K562 (cell line): ENCODE measurements at regions not wholly inside any gene's neighbourhood (a gene's known extent, or its start where the extent isn't known, plus 50 kb on each side); places are given as distances from the start of the nearest gene placed in this dataset.

Experiments used
- ATAC-seq: fragments of 200-7000 bp; cut with Tn5 transposase; 3 replicates; pipeline ENCODE4 v1.9.1; 2020; ENCODE audit warnings: moderate library complexity
- BruUV-seq: library from RNA; stranded (reverse); fragments of 400-500 nt; replicated peaks from 2 replicates; lab custom pipeline; 2021; lab: Mats Ljungman, UMichigan
- CTCF ChIA-PET: fragments of 300-600 bp; formaldehyde crosslinking; extraction: SDS; loops from one replicate; lab custom pipeline; 2021; ENCODE audit warnings: low intra/inter-chr PET ratio; lab: Yijun Ruan, JAX
- POLR2A ChIA-PET: fragments of 300-600, 350-650 bp; sonication (Branson Sonifier 250); formaldehyde crosslinking; extraction: SDS; loops from one replicate; lab custom pipeline; 2021; ENCODE audit warnings: antibody characterized with exemption, inconsistent platforms; lab: Yijun Ruan, JAX
- DNase-seq, 4 experiments: peaks; one replicate each; pipeline versions ENCODE4 v3.0.0 to v3.0.0-alpha.2; 2011 to 2018; ENCODE audit warnings: low spot score in 3 of 4, mixed read lengths in 3 of 4; ENCODE audit errors: extremely low read depth in 1 of 4
- FAIRE-seq: peaks from 2 replicates; lab custom pipeline; 2011; peaks lifted over from hg19 to GRCh38; lab: Jason Lieb, UNC
- H2AFZ ChIP-seq: 2 replicates; pipeline ENCODE4 v1.6.0; 2011; ENCODE audit warnings: low read depth, low read length, control low read depth, inconsistent platforms
- H3K27ac ChIP-seq: fragments of 200-600 bp; 3 replicates; pipeline ENCODE4 v1.8.0; 2011; ENCODE audit warnings: low read depth, mild to moderate bottlenecking, control low read depth, inconsistent platforms, low read length, moderate library complexity, mixed read lengths; ENCODE audit errors: extremely low read depth
- H3K27me3 ChIP-seq, 2 experiments: fragments of 300-600 bp in 1 of 2; 2 replicates in 1 of 2; 3 replicates in 1 of 2; pipeline versions ENCODE4 v1.6.0 to v1.8.0; 2011; ENCODE audit warnings: inconsistent platforms in 2 of 2, low read length in 2 of 2, mild to moderate bottlenecking in 1 of 2, mixed read lengths in 1 of 2, moderate library complexity in 1 of 2; ENCODE audit not compliant: control insufficient read depth in 2 of 2, insufficient read depth in 2 of 2
- H3K36me3 ChIP-seq: fragments of 300-600 bp; 3 replicates; pipeline ENCODE4 v1.8.0; 2011; ENCODE audit warnings: mild to moderate bottlenecking, low read length, inconsistent platforms; ENCODE audit not compliant: control insufficient read depth, insufficient read depth
- H3K4me1 ChIP-seq, 2 experiments: fragments of 200-600 bp in 1 of 2; replicated peaks in 1 of 2; 2 replicates in 1 of 2; 3 replicates in 1 of 2; pipeline versions ENCODE4 v1.5.1 to v1.8.0; 2011; ENCODE audit warnings: inconsistent platforms in 2 of 2, low read length in 2 of 2, mild to moderate bottlenecking in 1 of 2, mixed read lengths in 1 of 2, moderate library complexity in 1 of 2; ENCODE audit not compliant: control insufficient read depth in 2 of 2, insufficient read depth in 2 of 2
- H3K4me2 ChIP-seq: 2 replicates; pipeline ENCODE4 v1.6.1; 2011; ENCODE audit warnings: low read length, control low read depth, inconsistent platforms, mixed read lengths; ENCODE audit not compliant: insufficient read depth
- H3K4me3 ChIP-seq: fragments of 200-600 bp; sonication (generic), shearing (Covaris generic); 2 replicates; pipeline ENCODE4 v1.5.1; 2016; ENCODE audit warnings: control low read depth, inconsistent platforms
- H3K79me2 ChIP-seq: fragments of 200-600 bp; 3 replicates; pipeline ENCODE4 v1.8.0; 2011; ENCODE audit warnings: low read length, inconsistent platforms; ENCODE audit not compliant: control insufficient read depth, insufficient read depth
- H3K9ac ChIP-seq, 2 experiments: 2 replicates each; pipeline versions ENCODE4 v1.6.0 to v1.6.1; 2011; ENCODE audit warnings: low read depth in 2 of 2, low read length in 2 of 2, control low read depth in 1 of 2, inconsistent platforms in 1 of 2, mild to moderate bottlenecking in 1 of 2, mixed read lengths in 1 of 2; ENCODE audit not compliant: insufficient read depth in 1 of 2
- H3K9me1 ChIP-seq: one replicate; pipeline ENCODE4 v1.6.0; 2011; ENCODE audit warnings: inconsistent platforms, mild to moderate bottlenecking, low read length, moderate library complexity; ENCODE audit not compliant: control insufficient read depth, insufficient read depth
- H3K9me3 ChIP-seq: replicated peaks from 2 replicates; pipeline ENCODE4 v1.5.1; 2011; ENCODE audit warnings: low read depth, low read length, inconsistent platforms; ENCODE audit not compliant: control insufficient read depth, insufficient read depth
- H4K20me1 ChIP-seq: replicated peaks from 2 replicates; pipeline ENCODE4 v1.6.1; 2011; ENCODE audit warnings: low read length, inconsistent platforms, mixed read lengths; ENCODE audit not compliant: control insufficient read depth, insufficient read depth
- ATF6 ChIP-seq: sonication (generic); formaldehyde crosslinking; IDR thresholded peaks from 2 replicates; pipeline ENCODE4 v1.4.0; 2020; ENCODE audit warnings: mild to moderate bottlenecking, missing genetic modification reagents
- BCOR ChIP-seq: fragments of 450-650 bp; IDR thresholded peaks from 2 replicates; pipeline ENCODE4 v1.6.1; 2016
- ELF2 ChIP-seq: fragments of 250-450 bp; sonication (Bioruptor Pico); IDR thresholded peaks from 2 replicates; pipeline ENCODE4 v1.5.0; 2021; ENCODE audit warnings: mild to moderate bottlenecking
- HDAC1 ChIP-seq, 2 experiments: fragments of 450-650 bp; IDR thresholded peaks; 2 replicates each; pipeline ENCODE4 v1.6.1; 2016 to 2017; ENCODE audit warnings: inconsistent platforms in 1 of 2, mild to moderate bottlenecking in 1 of 2, moderate library complexity in 1 of 2
- MED1 ChIP-seq: sonication (generic); formaldehyde crosslinking; IDR thresholded peaks from 2 replicates; pipeline ENCODE4 v1.8.1; 2023; ENCODE audit warnings: missing genetic modification reagents, borderline replicate concordance
- MIER1 ChIP-seq: fragments of 450-650 bp; IDR thresholded peaks from 2 replicates; pipeline ENCODE4 v1.6.1; 2016; ENCODE audit warnings: antibody characterized with exemption, mild to moderate bottlenecking, low read depth
- NR1H2 ChIP-seq: sonication (generic); formaldehyde crosslinking; IDR thresholded peaks from 2 replicates; pipeline ENCODE4 v1.4.0; 2020; ENCODE audit warnings: mild to moderate bottlenecking, missing genetic modification reagents
- PHF21A ChIP-seq: fragments of 450-650 bp; IDR thresholded peaks from 2 replicates; pipeline ENCODE4 v1.6.1; 2017; ENCODE audit warnings: low read depth, borderline replicate concordance
- PPARD ChIP-seq: fragments of 250-450 bp; sonication (Bioruptor Pico); IDR thresholded peaks from 2 replicates; pipeline ENCODE4 v1.8.0; 2022; ENCODE audit warnings: inconsistent platforms, mild to moderate bottlenecking, moderate library complexity
- PTBP1 ChIP-seq: fragments of 200-400 bp; formaldehyde crosslinking; IDR thresholded peaks from 2 replicates; pipeline ENCODE4 v1.6.1; 2017; ENCODE audit warnings: low read depth, low read length
- PYGO2 ChIP-seq: fragments of 450-650 bp; IDR thresholded peaks from 2 replicates; pipeline ENCODE4 v1.6.1; 2016; ENCODE audit warnings: mild to moderate bottlenecking, missing genetic modification characterization, moderate library complexity, missing compliant biosample characterization
- SOX6 ChIP-seq: fragments of 450-650 bp; IDR thresholded peaks from 2 replicates; pipeline ENCODE4 v1.6.1; 2014; ENCODE audit warnings: mild to moderate bottlenecking
- TGIF2 ChIP-seq: sonication (generic); formaldehyde crosslinking; IDR thresholded peaks from 2 replicates; pipeline ENCODE4 v1.8.1; 2022; ENCODE audit warnings: mild to moderate bottlenecking, missing genetic modification reagents, moderate library complexity
- ZNF589 ChIP-seq: fragments of 200-800 bp; sonication (Bioruptor generic); IDR thresholded peaks from 2 replicates; pipeline ENCODE4 v1.6.1; 2016; ENCODE audit warnings: low read depth, missing genetic modification characterization, missing compliant biosample characterization
- ZNF609 ChIP-seq: sonication (generic); formaldehyde crosslinking; IDR thresholded peaks from 2 replicates; pipeline ENCODE4 v1.8.1; 2023; ENCODE audit warnings: missing genetic modification reagents, mild to moderate bottlenecking, borderline replicate concordance
- ZNF77 ChIP-seq: fragments of 250-450 bp; sonication (Bioruptor Pico); IDR thresholded peaks from 2 replicates; pipeline ENCODE4 v1.5.0; 2020
- WGBS: fragments of 100-300 bp; shearing (Covaris generic); methylation state at CpG from one replicate; pipeline ENCODE4 v1.1.6; 2016; ENCODE audit warnings: low coverage, mixed read lengths; ENCODE audit not compliant: insufficient coverage; ENCODE audit errors: missing lambda C conversion rate; 5-methylcytosine and 5-hydroxymethylcytosine counted together
- in situ Hi-C: fragments of 300-500 bp; cut with MboI; formaldehyde crosslinking; loops from 4 replicates; pipeline ENCODE4 v1.15.0; 2018; ENCODE audit warnings: inconsistent platforms, mixed read lengths
- intact Hi-C: fragments of 100-400 bp; cut with micrococcal nuclease; formaldehyde crosslinking; loops from 2 replicates; pipeline ENCODE4 v1.14.2; 2022

- TF ChIP-seq ZNF609 (CRISPR knock-in tag) (no peak), MIER1 (no peak), TGIF2 (CRISPR knock-in tag) (no peak), PTBP1 (no peak), PPARD (CRISPR knock-in tag) (no peak), PYGO2 (tag) (no peak), HDAC1 (IDR thresholded peaks at IDR 0.05) (no peak)
- TF ChIP-seq, all 486 proteins: peak for 0
These were observed 2102.3 kb upstream of the CELF4 start (continued) for GRCh38 chr18:39667905-39668304.

- Histone ChIP-seq H2AFZ (no peak overlapping the region), H3K27ac (no peak overlapping the region), H3K9ac (no peak overlapping the region), H3K4me3 (no peak overlapping the region), H3K4me1 (no peaks in the 10 kb centered on the region), H4K20me1 (no peaks in the 10 kb centered on the region), H3K4me2 (no peak overlapping the region), H3K36me3 (no peaks in the 10 kb centered on the region), H3K79me2 (no peaks in the 10 kb centered on the region), H3K27me3 (no peaks in the 10 kb centered on the region), H3K9me1 (no peaks in the 10 kb centered on the region), H3K9me3 (no peaks in the 10 kb centered on the region; the same call in 1 of the 2 replicates)
- POLR2A ChIA-PET: no interaction called here
- ATAC-seq: no peak
- DNase-seq: no peak
- in situ Hi-C loops: no loop called here
- no peak for FAIRE-seq
- CTCF ChIA-PET: no interaction called here
- WGBS: 4% methylated on average over 2 of the region's 2 CpGs
- intact Hi-C loops: no loop called here
- no TSS peak for BruUV-seq
- TF ChIP-seq ELF2 (no peak), ZNF589 (CRISPR knock-in tag) (no peak), NR1H2 (CRISPR knock-in tag) (no peak), ZNF77 (CRISPR knock-in tag) (no peak), PHF21A (no peak), BCOR (no peak), ATF6 (CRISPR knock-in tag) (no peak), MED1 (CRISPR knock-in tag) (no peak), SOX6 (no peak)
These were observed 2100.9 kb upstream of the CELF4 start for GRCh38 chr18:39666541-39666940.
